Transverse colon (tissue), 3 donors: ENCODE measurements at regions not wholly inside any gene's neighbourhood (a gene's known extent, or its start where the extent isn't known, plus 50 kb on each side); places are given as distances from the start of the nearest gene placed in this dataset.

Source experiments
- POLR2A ChIP-seq: fragments of 450-650 bp; IDR thresholded peaks from one replicate; pipeline ENCODE4 v1.6.1; 2016; ENCODE audit warnings: antibody characterized with exemption, mild to moderate bottlenecking, moderate library complexity
- TF ChIP-seq, protein P1 (sequence below), 5 experiments: fragments of 200-600 bp in 3 of 5; fragments of 450-650 bp in 2 of 5; sonication (generic) in 3 of 5; IDR thresholded peaks; 1 replicate in 2 of 5; 2 replicates in 3 of 5; pipeline ENCODE4 v1.5.1; 2016 to 2017; ENCODE audit warnings: antibody characterized with exemption in 5 of 5, inconsistent platforms in 3 of 5, mild to moderate bottlenecking in 2 of 5, moderate library complexity in 1 of 5

DNA sequence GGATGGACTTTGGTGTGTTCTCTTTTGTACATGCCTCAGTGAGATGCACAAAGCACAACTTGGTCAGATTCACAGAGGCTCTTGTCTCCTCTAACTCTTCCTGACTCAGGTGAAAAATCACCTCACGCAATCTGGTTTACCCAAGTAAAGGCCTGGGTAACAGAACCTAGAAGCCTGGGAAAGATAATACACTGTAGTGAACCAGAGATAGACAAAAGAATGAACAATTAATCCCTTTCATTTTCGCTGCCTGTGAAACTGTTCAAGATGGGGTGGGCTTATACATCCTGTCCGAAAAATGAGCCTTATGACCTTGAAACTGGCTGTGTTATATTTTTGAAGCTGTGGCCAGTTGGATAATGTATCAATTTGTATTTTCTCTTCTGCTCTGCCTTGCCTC is 678.9 kb upstream of the TEX47 start:
- TF ChIP-seq, protein P1, sequence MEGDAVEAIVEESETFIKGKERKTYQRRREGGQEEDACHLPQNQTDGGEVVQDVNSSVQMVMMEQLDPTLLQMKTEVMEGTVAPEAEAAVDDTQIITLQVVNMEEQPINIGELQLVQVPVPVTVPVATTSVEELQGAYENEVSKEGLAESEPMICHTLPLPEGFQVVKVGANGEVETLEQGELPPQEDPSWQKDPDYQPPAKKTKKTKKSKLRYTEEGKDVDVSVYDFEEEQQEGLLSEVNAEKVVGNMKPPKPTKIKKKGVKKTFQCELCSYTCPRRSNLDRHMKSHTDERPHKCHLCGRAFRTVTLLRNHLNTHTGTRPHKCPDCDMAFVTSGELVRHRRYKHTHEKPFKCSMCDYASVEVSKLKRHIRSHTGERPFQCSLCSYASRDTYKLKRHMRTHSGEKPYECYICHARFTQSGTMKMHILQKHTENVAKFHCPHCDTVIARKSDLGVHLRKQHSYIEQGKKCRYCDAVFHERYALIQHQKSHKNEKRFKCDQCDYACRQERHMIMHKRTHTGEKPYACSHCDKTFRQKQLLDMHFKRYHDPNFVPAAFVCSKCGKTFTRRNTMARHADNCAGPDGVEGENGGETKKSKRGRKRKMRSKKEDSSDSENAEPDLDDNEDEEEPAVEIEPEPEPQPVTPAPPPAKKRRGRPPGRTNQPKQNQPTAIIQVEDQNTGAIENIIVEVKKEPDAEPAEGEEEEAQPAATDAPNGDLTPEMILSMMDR (IDR thresholded peaks at IDR 0.05): no peak
- TF ChIP-seq POLR2A: no peak
